C4-2B (cell line): ENCODE measurements at regions not wholly inside any gene's neighbourhood (a gene's known extent, or its start where the extent isn't known, plus 50 kb on each side); places are given as distances from the start of the nearest gene placed in this dataset.

ENCODE experiments used
- CTCF ChIP-seq: fragments of 450-650 bp; conservative IDR thresholded peaks from 2 replicates; pipeline ENCODE4 v1.5.1; 2017; ENCODE audit warnings: mild to moderate bottlenecking
- ZFX ChIP-seq: fragments of 450-650 bp; IDR thresholded peaks from 2 replicates; pipeline ENCODE4 v1.6.1; 2017

- no peak for TF ChIP-seq CTCF
- no peak for TF ChIP-seq ZFX
Measured at GRCh38 chr11:82268627-82269026, 465.0 kb downstream of the FAM181B start.
